ENCODE measurements at regions not wholly inside any gene's neighbourhood (a gene's known extent, or its start where the extent isn't known, plus 50 kb on each side); places are given as distances from the start of the nearest gene placed in this dataset.

GRCh38 chr7:65609131-65609530 is 235.5 kb downstream of the ZNF92 start:
- TF ChIP-seq CEBPG (CRISPR knock-in tag; IDR thresholded peaks at IDR 0.05) (no peak), POLR2AphosphoS2 (IDR thresholded peaks at IDR 0.05; ENCODE audit: low read depth, low read length) (no peak)
